Activated CD8-positive, alpha-beta memory T cell treated with anti-CD3 and anti-CD28 coated beads for 24 hours (primary cell): ENCODE measurements at regions not wholly inside any gene's neighbourhood (a gene's known extent, or its start where the extent isn't known, plus 50 kb on each side); places are given as distances from the start of the nearest gene placed in this dataset.
"Not testable (repeated sequence)": the region's sequence is repeated elsewhere in the genome, so short reads cannot be mapped to it uniquely, and the experiment has no call there.

ENCODE experiments used
- DNase-seq: peaks from one replicate; pipeline ENCODE4 v3.0.0-alpha.2; 2020

GRCh38 chr21:9246010-9246409 lies 1275.4 kb upstream of the TPTE start:
- DNase-seq, result not testable (repeated sequence)

- peak; percentile 53 for DNase-seq
These were observed 1274.7 kb upstream of the TPTE start for GRCh38 chr21:9246481-9247289.

- DNase-seq, result not testable (repeated sequence)
These were observed 1274.1 kb upstream of the TPTE start for GRCh38 chr21:9247290-9247613.

DNA sequence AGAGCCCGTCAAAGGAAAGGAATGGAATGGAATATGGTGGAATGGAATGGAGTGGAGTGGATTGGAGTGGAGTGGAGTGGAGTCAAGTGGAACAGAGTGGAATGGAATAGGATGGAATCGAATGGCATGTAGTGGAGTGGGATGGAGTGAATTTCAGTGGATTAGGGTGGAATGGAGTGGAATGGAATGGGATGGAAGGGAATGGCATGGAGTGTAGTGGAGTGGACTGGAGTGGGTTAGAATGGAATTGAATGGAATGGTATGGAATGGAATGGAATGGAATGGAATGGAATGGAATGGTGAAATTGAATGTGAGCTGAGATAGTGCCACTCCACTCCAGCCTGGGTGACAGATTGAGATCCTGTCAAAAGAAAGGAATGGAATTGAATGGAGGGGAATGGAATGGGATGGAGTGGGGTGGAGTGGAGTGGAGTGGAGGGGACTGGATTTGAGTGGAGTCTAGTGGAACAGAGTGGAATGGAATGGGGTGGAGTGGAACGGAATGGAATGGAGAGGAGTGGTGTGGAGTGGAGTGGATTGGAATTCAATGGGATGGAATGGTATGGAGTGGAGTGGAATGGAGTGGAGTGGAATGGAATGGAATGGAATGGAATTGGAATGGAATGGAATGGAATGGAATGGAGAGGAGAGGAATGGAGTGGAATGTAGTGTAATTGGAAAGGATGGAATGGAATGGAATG lies 1273.6 kb upstream of the TPTE start:
- DNase-seq, result peak; percentile 32
